ENCODE measurements at regions not wholly inside any gene's neighbourhood (a gene's known extent, or its start where the extent isn't known, plus 50 kb on each side); places are given as distances from the start of the nearest gene placed in this dataset.

GRCh38 chr10:128802062-128802461, 665.0 kb upstream of the MGMT start:
- DNase-seq (ENCODE audit: low read depth in 3 of 3), result no peak

DNA sequence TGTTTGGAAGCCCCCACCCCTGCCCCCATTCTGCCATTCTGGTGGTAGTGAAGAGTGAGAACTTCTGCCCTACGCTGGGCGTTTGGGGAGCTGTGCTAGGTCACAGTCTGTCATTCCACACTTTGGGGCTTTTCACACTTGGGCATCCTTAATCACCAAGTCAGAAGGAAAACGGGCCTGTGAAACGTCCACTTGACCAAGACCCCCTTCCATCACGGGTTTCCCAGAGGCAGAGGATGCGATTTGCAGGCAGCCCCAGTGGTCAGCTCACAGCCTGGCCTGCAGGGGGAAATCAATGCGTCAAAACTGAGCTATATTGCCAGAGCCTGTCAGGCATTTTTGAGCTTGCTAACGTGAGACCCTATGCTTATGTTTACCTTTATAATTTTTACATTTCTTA, 663.3 kb upstream of the MGMT start:
- no peak for DNase-seq (ENCODE audit: low read depth in 3 of 3)

GRCh38 chr10:128804411-128804810, 662.6 kb upstream of the MGMT start:
- DNase-seq (ENCODE audit: low read depth in 3 of 3), result no peak

DNA sequence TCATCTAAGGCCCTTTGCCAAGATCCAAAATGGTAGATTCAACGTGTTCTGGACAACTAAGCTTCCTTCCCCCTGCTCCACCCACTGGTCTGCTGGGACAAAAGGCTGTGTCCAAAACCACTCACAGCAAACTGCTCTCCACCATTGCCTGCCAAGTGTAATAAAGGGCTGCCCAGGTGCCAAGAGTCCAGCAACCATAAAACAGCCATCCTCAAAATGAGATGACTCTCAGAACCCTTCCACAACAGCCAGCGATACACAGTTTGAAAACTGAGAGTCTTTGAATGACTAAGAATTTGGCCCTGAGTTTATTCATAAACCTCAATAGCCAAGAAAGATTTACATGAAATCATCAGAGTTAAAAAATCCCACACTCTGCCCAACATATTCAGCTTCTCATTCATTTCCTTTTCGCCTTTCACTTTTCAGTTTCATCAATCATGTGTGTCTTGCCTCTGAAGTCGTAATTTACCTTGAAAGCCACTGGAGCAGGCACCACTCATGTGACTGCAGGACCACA, 658.1 kb upstream of the MGMT start:
- no peak for DNase-seq (ENCODE audit: low read depth in 3 of 3)

DNA sequence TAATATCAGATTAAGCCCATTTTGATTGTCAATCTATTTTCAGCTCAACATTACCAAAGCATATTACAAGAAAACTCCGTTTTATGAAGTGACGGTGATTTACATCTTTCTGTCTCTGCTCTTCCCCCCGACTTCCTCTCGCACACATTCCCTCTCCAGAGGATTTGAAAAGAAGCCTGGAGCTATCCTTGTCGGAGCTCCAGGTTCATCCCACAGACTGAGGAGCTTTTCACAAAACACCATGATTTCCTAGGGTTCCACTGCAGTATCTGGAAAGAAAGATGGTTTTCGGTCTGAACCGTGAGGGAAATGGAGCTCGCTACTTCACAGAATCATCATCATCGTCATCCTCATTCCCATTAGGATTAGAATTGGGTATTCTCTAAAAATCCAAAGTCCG, 655.5 kb upstream of the MGMT start:
- DNase-seq (ENCODE audit: low read depth in 3 of 3), result no peak

DNA sequence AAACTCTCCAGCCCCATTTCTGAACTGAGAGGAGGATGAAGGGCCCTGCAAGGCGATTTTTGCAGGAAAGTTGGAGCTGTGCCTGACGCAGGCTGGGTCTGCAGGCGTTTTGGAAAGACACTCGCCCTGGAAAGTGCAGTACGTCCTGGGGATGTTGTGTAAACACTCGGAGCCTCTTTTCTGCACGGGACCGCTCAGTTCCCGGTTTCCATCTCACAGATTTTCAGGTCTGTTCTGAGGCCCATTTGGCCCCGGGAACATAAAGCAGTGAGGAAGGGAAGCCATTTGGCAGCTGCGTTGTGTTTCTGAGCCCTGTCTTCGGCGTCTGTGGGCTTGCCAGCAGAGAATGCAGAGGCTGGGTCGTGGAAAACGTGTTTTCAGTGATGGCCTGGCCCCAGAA, 655.0 kb upstream of the MGMT start:
- no peak for DNase-seq (ENCODE audit: low read depth in 3 of 3)

- no peak for DNase-seq (ENCODE audit: low read depth in 3 of 3)
Observed at GRCh38 chr10:128813574-128813973, 653.5 kb upstream of the MGMT start.

DNA sequence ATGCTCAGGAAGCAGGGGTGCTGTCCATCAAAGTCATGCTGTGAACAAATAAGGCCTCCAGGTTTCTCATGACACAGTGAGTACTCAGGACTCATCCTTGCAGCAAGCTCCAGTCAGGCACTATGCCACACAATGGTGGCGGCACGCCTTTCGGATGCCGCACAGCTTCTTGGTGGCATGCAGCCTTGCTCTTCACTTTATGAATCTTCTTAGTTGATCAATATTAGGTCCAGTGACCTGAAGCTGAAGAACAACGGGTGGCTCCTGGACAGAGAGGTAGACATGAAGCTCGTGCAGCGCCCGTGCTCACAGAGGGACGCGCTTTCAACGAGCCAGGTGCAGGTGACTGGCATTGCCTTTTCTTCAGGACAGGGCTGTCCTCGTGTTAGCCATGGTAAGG, 653.0 kb upstream of the MGMT start:
- DNase-seq (ENCODE audit: low read depth in 3 of 3), result no peak

DNA sequence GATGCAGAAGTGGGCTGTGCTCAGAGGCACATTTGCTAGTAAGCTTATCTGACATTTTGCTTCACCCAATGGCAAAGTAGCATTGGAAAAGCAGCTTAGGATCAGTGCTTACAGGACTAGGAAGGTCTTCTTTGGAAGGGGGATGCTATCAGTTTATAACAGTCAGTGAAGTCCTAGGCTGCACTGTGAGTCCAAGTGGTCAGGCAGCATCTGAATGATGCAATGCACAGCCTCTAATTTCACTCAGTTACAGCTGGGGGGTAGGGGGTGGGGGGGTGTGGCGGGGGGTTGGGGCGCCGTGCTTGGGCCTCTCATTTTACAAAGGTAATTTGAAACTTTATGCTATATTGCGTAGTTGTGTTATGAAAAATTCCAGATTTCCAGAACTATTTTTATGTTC, 652.3 kb upstream of the MGMT start:
- DNase-seq (ENCODE audit: low read depth in 3 of 3), result no peak

GRCh38 chr10:128816726-128817125, 650.3 kb upstream of the MGMT start:
- DNase-seq (ENCODE audit: low read depth in 3 of 3), result no peak

GRCh38 chr10:128817636-128818035, 649.4 kb upstream of the MGMT start:
- no peak for DNase-seq (ENCODE audit: low read depth in 3 of 3)

GRCh38 chr10:128820663-128821062, 646.4 kb upstream of the MGMT start:
- no peak for DNase-seq (ENCODE audit: low read depth in 3 of 3)

DNA sequence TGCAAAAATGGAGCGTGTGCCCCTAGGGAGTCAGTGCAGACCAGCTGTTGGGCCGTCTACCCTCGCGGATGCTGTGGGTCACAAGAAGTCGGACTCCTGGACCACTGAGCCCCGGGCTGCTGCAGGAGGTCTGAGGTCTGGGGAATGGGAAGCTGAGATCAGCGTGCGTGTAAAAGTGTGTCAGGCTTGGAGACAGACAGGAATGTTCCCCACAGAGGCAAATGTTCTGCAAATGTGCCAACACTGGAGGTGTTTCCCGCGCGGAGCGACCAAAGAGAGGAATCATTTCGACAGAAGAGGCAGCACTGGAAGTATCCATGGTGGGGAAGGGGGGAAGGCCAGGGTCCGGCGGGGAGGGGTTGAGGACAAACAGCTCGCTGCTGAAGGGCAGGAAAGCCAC, 643.8 kb upstream of the MGMT start:
- no peak for DNase-seq (ENCODE audit: low read depth in 3 of 3)

DNA sequence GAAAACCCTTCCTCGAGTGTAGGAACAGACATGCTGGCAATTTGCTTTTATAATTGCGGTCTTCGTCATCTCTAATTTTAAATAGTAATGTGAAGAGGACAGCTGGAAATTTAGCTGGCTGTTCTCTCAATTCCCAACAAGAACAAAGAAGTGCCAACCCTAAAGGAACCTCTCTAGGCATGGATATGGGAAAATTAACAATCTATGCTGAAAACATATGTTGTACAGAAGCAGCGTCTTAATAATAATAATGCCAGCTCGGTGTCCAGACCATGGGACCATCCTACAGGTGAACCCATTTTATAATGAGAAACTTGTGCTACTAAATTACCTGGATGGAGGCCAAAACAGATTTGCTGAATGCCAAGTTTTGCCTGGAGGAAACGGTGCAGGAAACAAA, 641.4 kb upstream of the MGMT start:
- DNase-seq (ENCODE audit: low read depth in 3 of 3), result no peak

DNA sequence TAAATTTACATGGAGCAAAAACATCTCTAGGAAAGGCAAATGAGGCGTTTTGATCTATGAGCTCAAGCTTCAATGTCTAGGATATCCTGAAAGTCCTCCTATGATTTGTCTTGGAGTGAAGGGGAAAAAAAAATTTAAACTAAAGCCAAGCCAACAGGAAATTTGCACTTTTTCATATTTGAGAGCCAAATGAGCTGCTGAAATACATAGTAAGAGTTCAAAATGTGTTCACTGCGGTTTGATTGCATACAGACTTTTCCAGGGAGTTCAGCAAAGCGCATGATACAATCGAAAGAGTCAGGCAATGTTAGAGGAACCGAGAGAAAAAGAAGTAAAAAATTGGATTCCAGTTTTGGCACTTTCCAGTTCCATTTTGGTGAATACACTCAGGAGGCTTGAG, 633.4 kb upstream of the MGMT start:
- no peak for DNase-seq (ENCODE audit: low read depth in 3 of 3)

DNA sequence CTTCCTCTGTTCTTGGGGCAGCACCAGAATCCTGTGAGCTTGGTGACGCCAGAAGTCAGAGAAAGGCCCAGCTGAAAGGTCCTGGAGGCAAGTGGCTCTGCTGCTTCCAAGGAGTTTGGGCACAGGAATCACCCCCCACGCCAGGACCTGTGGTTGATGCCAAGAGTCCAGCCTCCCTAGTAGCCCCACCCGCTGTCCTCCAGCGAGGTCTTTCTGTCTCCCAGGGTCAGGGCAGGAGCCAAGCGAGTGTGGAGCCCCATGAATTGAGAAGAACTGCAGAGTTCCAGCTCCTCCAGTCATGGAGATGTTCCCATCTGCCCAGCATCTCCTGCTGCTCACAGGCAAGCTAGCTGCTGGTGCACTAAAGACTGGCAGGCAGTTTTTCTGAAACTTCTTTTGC, 631.7 kb upstream of the MGMT start:
- no peak for DNase-seq (ENCODE audit: low read depth in 3 of 3)

GRCh38 chr10:128837478-128837877, 629.6 kb upstream of the MGMT start:
- no peak for DNase-seq (ENCODE audit: low read depth in 3 of 3)

DNA sequence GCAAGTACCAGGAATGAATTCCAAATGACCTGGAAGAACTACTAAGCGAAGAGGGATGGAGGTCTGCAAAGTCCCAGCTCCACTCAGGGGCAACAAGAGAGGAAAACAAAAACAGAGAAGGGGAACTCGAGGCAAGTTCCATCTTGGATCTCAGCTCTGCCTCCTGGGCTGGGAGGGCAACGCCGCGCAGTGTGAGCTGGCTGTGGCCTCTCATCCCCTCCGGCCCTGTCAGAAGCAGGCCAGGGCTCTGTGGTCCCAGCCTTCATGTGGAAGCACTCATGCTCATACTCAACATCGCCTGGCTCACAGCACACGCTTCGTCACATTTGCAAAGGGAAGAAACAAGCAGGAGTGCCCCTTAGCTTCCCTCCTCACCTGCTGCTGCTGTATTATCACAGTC, 627.9 kb upstream of the MGMT start:
- no peak for DNase-seq (ENCODE audit: low read depth in 3 of 3)

- no peak for DNase-seq (ENCODE audit: low read depth in 3 of 3)
Observed at GRCh38 chr10:128839701-128840100, 627.3 kb upstream of the MGMT start.

- DNase-seq (ENCODE audit: low read depth in 3 of 3), result no peak
Observed at GRCh38 chr10:128843972-128844371, 623.1 kb upstream of the MGMT start.

DNA sequence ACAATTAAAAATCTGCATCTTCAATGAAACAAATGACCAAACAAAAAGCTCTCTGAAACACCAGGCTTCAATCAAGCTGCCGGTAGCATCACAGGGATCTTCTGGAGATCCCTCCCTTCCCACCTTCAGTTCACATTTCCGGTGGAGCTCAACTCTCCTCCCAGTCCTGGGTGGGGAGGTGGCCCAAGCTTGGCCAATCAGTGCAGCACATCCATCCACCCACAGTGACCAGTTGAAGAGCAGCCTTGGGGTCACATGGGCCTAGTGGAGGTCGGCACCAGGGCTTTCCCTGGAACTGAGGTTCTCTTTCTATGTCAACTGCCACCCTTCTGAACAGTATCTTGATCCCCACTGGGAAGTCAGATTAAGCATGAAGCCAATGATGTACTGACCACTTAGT, 620.1 kb upstream of the MGMT start:
- no peak for DNase-seq (ENCODE audit: low read depth in 3 of 3)

DNA sequence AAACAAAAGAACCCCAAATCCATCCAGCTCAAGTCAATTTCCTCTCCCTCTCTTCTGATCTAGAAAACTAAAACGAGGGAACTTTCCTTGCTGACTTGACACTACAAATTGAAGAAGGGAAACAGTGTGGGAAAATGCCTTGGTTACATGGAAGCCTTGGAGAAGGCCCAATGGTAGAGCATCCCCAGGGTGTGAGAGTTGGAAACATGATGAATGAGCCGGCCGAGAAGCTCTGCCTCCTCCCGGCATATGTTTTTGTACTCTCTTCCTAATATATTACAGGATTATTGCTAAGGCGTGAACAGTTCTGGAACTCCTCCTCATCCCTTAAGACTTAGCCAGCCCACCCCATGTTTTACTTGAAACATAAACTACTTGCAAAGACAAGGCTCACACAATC, 618.2 kb upstream of the MGMT start:
- DNase-seq (ENCODE audit: low read depth in 3 of 3), result no peak

GRCh38 chr10:128850647-128851046, 616.4 kb upstream of the MGMT start:
- no peak for DNase-seq (ENCODE audit: low read depth in 3 of 3)

- no peak for DNase-seq (ENCODE audit: low read depth in 3 of 3)
Observed at GRCh38 chr10:128851281-128851680, 615.8 kb upstream of the MGMT start.

DNA sequence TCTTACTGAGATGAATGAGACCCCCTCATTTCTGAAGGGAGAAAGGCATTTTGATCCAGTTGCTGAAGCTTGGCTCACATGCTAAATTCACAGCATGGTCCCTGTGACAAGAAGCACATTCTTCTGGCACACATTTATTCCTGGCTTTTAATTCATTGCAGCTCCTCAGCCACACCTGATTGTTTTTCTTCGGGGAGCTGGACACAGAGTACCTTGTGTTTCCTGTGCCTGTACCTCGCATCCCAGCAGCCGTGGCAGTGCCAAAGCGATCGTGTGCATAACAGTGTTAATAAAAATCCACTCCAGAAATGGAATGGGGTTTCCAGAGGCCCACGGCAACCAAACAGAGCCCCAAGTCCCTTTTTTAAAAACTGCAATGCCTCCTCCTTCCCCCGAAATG, 615.3 kb upstream of the MGMT start:
- no peak for DNase-seq (ENCODE audit: low read depth in 3 of 3)
